ENCODE measurements at regions not wholly inside any gene's neighbourhood (a gene's known extent, or its start where the extent isn't known, plus 50 kb on each side); places are given as distances from the start of the nearest gene placed in this dataset.

DNA sequence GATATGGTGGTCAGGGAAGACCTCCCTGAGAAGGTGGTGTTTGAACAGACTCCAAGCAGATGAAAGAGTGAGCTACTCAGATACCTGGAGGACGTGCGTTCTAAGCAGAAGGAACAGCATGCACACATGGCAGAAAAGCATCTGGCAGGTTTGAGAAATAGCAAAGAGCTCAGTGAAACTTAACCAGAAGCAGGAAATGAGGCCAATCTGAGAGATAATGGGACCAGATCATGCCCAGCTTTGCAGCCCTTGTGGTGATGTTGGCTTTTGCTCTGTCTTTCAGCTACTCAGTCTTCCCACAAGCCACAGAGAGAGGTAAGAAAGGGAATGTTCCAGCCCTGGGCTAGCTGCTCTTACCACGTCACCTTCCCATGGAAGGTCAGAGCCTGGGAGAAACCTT, 176.3 kb upstream of the GSC start:
- TF ChIP-seq, protein P1, sequence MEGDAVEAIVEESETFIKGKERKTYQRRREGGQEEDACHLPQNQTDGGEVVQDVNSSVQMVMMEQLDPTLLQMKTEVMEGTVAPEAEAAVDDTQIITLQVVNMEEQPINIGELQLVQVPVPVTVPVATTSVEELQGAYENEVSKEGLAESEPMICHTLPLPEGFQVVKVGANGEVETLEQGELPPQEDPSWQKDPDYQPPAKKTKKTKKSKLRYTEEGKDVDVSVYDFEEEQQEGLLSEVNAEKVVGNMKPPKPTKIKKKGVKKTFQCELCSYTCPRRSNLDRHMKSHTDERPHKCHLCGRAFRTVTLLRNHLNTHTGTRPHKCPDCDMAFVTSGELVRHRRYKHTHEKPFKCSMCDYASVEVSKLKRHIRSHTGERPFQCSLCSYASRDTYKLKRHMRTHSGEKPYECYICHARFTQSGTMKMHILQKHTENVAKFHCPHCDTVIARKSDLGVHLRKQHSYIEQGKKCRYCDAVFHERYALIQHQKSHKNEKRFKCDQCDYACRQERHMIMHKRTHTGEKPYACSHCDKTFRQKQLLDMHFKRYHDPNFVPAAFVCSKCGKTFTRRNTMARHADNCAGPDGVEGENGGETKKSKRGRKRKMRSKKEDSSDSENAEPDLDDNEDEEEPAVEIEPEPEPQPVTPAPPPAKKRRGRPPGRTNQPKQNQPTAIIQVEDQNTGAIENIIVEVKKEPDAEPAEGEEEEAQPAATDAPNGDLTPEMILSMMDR (IDR thresholded peaks at IDR 0.05): no peak
- TF ChIP-seq ELF4 (CRISPR knock-in tag; IDR thresholded peaks at IDR 0.05; ENCODE audit: low read depth) (no peak), SP1 (CRISPR knock-in tag; conservative IDR thresholded peaks at IDR 0.05) (no peak), RELA (CRISPR knock-in tag; IDR thresholded peaks at IDR 0.05; ENCODE audit: borderline replicate concordance) (no peak), TEAD4 (CRISPR knock-in tag; IDR thresholded peaks at IDR 0.05) (no peak), NR2C2 (CRISPR knock-in tag; IDR thresholded peaks at IDR 0.05) (no peak)
- TF ChIP-seq, protein P2, sequence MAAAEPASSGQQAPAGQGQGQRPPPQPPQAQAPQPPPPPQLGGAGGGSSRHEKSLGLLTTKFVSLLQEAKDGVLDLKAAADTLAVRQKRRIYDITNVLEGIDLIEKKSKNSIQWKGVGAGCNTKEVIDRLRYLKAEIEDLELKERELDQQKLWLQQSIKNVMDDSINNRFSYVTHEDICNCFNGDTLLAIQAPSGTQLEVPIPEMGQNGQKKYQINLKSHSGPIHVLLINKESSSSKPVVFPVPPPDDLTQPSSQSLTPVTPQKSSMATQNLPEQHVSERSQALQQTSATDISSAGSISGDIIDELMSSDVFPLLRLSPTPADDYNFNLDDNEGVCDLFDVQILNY (CRISPR knock-in tag; IDR thresholded peaks at IDR 0.05): no peak

Data from WTC11 (cell line).